HepG2 (cell line): ENCODE measurements at regions not wholly inside any gene's neighbourhood (a gene's known extent, or its start where the extent isn't known, plus 50 kb on each side); places are given as distances from the start of the nearest gene placed in this dataset.

Source experiments
- ATAC-seq: fragments of 200-7000 bp; cut with Tn5 transposase; 3 replicates; pipeline ENCODE4 v1.9.1; 2020; ENCODE audit warnings: mild to moderate bottlenecking, moderate library complexity
- BruUV-seq: library from RNA; stranded (reverse); fragments of 400-500 nt; replicated peaks from 2 replicates; lab custom pipeline; 2021; lab: Mats Ljungman, UMichigan
- CTCF ChIA-PET: fragments of 300-600 bp; formaldehyde crosslinking; extraction: SDS; loops from one replicate; lab custom pipeline; 2021; ENCODE audit warnings: low total read pairs, inconsistent platforms, low intra/inter-chr PET ratio; lab: Yijun Ruan, JAX
- POLR2A ChIA-PET: fragments of 350-600 bp; sonication (Branson Sonifier 250); formaldehyde crosslinking; loops from one replicate; lab custom pipeline; 2020; ENCODE audit warnings: antibody characterized with exemption, inconsistent platforms; lab: Yijun Ruan, JAX
- DNase-seq: peaks from one replicate; pipeline ENCODE4 v3.0.0-alpha.2; 2015; ENCODE audit warnings: low spot score
- FAIRE-seq: peaks from 3 replicates; lab custom pipeline; 2011; peaks lifted over from hg19 to GRCh38; lab: Jason Lieb, UNC
- H2AFZ ChIP-seq: one replicate; pipeline ENCODE4 v1.6.1; 2011; ENCODE audit warnings: low read length, inconsistent platforms
- H3K27ac ChIP-seq: fragments of 300-600 bp; 3 replicates; pipeline ENCODE4 v1.8.0; 2011; ENCODE audit warnings: mixed run types, mild to moderate bottlenecking, mixed read lengths, low read length, inconsistent platforms; ENCODE audit not compliant: insufficient read depth; ENCODE audit errors: extremely low read length
- H3K27me3 ChIP-seq, 2 experiments: fragments of 200-600 bp in 1 of 2; 2 replicates in 1 of 2; 3 replicates in 1 of 2; pipeline versions ENCODE4 v1.6.0 to v1.8.0; 2011; ENCODE audit warnings: low read length in 2 of 2, mild to moderate bottlenecking in 2 of 2, moderate library complexity in 2 of 2, inconsistent platforms in 1 of 2; ENCODE audit not compliant: insufficient read depth in 2 of 2, control insufficient read depth in 1 of 2
- H3K36me3 ChIP-seq, 2 experiments: fragments of 200-600 bp in 1 of 2; replicated peaks in 1 of 2; 2 replicates in 1 of 2; 3 replicates in 1 of 2; pipeline versions ENCODE4 v1.5.1 to v1.8.0; 2011; ENCODE audit warnings: low read length in 2 of 2, inconsistent platforms in 1 of 2; ENCODE audit not compliant: insufficient read depth in 2 of 2, control insufficient read depth in 1 of 2
- H3K4me1 ChIP-seq: 2 replicates; pipeline ENCODE4 v1.5.1; 2012; ENCODE audit warnings: low read length, inconsistent platforms; ENCODE audit not compliant: insufficient read depth
- H3K4me2 ChIP-seq: 2 replicates; pipeline ENCODE4 v1.6.0; 2011; ENCODE audit warnings: low read depth, low read length, inconsistent platforms
- H3K4me3 ChIP-seq, 3 experiments: fragments of 200-600 bp in 1 of 3; sonication (generic), shearing (Covaris generic) in 1 of 3; replicated peaks in 1 of 3; 2 replicates each; pipeline ENCODE4 v1.5.1; 2011 to 2016; ENCODE audit warnings: low read length in 3 of 3, inconsistent platforms in 2 of 3, low read depth in 2 of 3, mild to moderate bottlenecking in 2 of 3, control low read depth in 1 of 3, mixed read lengths in 1 of 3; ENCODE audit not compliant: insufficient read depth in 1 of 3
- H3K79me2 ChIP-seq: one replicate; pipeline ENCODE4 v1.6.1; 2011; ENCODE audit warnings: low read length, inconsistent platforms; ENCODE audit not compliant: insufficient read depth
- H3K9ac ChIP-seq: 2 replicates; pipeline ENCODE4 v1.6.0; 2011; ENCODE audit warnings: mild to moderate bottlenecking, low read depth, low read length, inconsistent platforms; ENCODE audit not compliant: insufficient read depth
- H3K9me3 ChIP-seq: 2 replicates; pipeline ENCODE4 v1.5.1; 2012; ENCODE audit warnings: mild to moderate bottlenecking, low read length
- H4K20me1 ChIP-seq: 2 replicates; pipeline ENCODE4 v1.6.0; 2011; ENCODE audit warnings: inconsistent platforms, mild to moderate bottlenecking, low read length, moderate library complexity; ENCODE audit not compliant: insufficient read depth
- CEBPB ChIP-seq: IDR thresholded peaks from 2 replicates; pipeline ENCODE4 v1.6.1; 2011; ENCODE audit warnings: low read depth, low read length, improper control_type of control experiment, borderline replicate concordance
- HDAC1 ChIP-seq: sonication (generic); formaldehyde crosslinking; IDR thresholded peaks from 2 replicates; pipeline ENCODE4 v1.5.1; 2020; ENCODE audit warnings: mild to moderate bottlenecking, missing genetic modification reagents
- RAD21 ChIP-seq: fragments of 450-650 bp; formaldehyde crosslinking; IDR thresholded peaks from 2 replicates; pipeline ENCODE4 v1.5.0; 2020; ENCODE audit warnings: mild to moderate bottlenecking
- ZNF274 ChIP-seq: sonication (generic); formaldehyde crosslinking; IDR thresholded peaks from 2 replicates; pipeline ENCODE4 v1.5.1; 2020; ENCODE audit warnings: mild to moderate bottlenecking, missing genetic modification reagents
- WGBS: methylation state at CpG from one replicate; pipeline ENCODE4 v1.1.6; 2017; ENCODE audit warnings: low lambda C conversion rate; 5-methylcytosine and 5-hydroxymethylcytosine counted together
- in situ Hi-C: cut with HindIII; loops from 2 replicates; pipeline ENCODE4 v1.10.0; 2017; ENCODE audit warnings: low pct_unique_long_range_greater_than_20kb; ENCODE audit not compliant: extremely low pct_ligation_motif_present
- intact Hi-C: fragments of 100-400 bp; cut with micrococcal nuclease; formaldehyde crosslinking; loops from one replicate; pipeline ENCODE4 v1.10.0; 2022; ENCODE audit not compliant: unreplicated experiment
- TF ChIP-seq, protein P1 (sequence below): sonication (generic); formaldehyde crosslinking; IDR thresholded peaks from 2 replicates; pipeline ENCODE4 v1.9.0; 2022; ENCODE audit warnings: low read depth, missing genetic modification reagents
- TF ChIP-seq, protein P2 (sequence below): sonication (generic); formaldehyde crosslinking; IDR thresholded peaks from 2 replicates; pipeline ENCODE4 v1.4.0; 2020; ENCODE audit warnings: mild to moderate bottlenecking, missing genetic modification reagents
- TF ChIP-seq, protein P3 (sequence below): sonication (generic); formaldehyde crosslinking; conservative IDR thresholded peaks from 2 replicates; pipeline ENCODE4 v1.4.0; 2020; ENCODE audit warnings: missing genetic modification reagents

DNA sequence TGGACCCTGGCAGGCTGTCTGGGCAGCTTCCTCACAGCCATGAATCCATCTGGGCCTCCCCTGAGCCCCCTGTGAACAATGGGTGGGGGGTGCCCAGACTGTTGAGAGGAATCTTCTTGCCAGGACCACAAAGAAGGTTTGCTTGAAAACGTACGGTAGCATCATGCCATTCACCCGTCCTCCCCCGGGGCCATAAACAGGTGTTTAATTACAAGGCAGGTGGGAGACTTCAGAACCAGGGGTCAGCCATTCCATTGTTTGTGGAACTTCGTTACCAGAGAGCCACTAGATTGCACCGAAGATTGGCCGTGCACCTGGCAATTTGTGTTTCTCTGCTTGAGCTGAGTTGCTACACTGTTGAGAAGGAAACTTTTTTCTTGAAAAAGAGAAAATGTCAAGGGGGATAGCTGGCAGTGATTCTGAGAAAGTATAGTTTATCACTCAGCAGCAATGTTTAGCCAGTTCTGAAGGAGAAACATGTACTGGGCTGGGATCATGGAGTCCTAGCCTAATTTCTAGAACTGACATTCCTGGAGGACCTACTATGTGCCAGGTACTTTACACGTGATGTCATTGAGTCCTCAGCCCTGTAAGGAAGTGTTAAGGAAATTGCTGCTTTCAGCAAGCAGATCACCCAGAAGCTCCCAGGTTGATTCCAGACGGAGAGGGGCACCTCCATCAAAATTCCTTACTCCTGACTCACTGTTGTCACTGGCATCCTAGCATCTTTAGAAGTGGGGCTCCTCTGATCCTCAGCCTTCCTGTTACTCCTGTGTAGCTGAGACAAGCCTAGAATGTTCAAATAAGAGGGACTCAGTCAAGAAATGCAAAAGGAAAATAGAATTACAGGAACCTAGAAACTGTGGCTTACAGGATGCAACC, 103.8 kb upstream of the UBE2E1 start (continued):
- TF ChIP-seq, protein P1, sequence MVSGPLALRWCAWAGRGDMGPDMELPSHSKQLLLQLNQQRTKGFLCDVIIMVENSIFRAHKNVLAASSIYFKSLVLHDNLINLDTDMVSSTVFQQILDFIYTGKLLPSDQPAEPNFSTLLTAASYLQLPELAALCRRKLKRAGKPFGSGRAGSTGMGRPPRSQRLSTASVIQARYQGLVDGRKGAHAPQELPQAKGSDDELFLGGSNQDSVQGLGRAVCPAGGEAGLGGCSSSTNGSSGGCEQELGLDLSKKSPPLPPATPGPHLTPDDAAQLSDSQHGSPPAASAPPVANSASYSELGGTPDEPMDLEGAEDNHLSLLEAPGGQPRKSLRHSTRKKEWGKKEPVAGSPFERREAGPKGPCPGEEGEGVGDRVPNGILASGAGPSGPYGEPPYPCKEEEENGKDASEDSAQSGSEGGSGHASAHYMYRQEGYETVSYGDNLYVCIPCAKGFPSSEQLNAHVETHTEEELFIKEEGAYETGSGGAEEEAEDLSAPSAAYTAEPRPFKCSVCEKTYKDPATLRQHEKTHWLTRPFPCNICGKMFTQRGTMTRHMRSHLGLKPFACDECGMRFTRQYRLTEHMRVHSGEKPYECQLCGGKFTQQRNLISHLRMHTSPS (CRISPR knock-in tag): no peak
- no peak for TF ChIP-seq HDAC1
- TF ChIP-seq, protein P2, sequence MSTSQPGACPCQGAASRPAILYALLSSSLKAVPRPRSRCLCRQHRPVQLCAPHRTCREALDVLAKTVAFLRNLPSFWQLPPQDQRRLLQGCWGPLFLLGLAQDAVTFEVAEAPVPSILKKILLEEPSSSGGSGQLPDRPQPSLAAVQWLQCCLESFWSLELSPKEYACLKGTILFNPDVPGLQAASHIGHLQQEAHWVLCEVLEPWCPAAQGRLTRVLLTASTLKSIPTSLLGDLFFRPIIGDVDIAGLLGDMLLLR (CRISPR knock-in tag): no peak
- TF ChIP-seq, protein P3, sequence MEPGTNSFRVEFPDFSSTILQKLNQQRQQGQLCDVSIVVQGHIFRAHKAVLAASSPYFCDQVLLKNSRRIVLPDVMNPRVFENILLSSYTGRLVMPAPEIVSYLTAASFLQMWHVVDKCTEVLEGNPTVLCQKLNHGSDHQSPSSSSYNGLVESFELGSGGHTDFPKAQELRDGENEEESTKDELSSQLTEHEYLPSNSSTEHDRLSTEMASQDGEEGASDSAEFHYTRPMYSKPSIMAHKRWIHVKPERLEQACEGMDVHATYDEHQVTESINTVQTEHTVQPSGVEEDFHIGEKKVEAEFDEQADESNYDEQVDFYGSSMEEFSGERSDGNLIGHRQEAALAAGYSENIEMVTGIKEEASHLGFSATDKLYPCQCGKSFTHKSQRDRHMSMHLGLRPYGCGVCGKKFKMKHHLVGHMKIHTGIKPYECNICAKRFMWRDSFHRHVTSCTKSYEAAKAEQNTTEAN: no peak
- TF ChIP-seq ZNF274: no peak

DNA sequence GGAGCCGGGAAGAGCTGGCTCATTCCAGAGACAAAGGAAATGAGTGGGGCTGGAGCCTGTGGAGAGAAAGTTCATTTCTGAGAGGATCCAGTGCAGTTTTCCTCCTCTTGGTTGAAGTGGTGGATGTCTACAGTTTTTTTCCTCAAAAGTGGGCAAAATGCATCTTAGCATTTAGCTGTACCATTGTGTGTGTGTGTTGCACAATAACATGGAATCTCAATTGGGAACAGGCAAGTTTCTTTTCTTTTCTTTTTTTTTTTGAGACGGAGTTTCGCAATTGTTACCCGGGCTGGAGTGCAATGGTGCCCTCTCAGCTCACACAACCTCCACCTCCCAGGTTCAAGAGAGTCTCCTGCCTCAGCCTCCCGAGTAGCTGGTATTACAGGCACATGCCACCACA, 101.5 kb upstream of the UBE2E1 start:
- Histone ChIP-seq H3K9me3 (no peaks in the 10 kb centered on the region), H3K4me2 (no peak overlapping the region), H3K4me1 (no peaks in the 10 kb centered on the region), H3K27ac (no peak overlapping the region), H3K9ac (no peak overlapping the region), H3K4me3 (no peak overlapping the region), H4K20me1 (no peaks in the 10 kb centered on the region), H3K79me2 (no peaks in the 10 kb centered on the region), H3K36me3 (no peaks in the 10 kb centered on the region), H2AFZ (no peak overlapping the region), H3K27me3 (no peaks in the 10 kb centered on the region; a peak in 1 of 5 replicates)
- ChIA-PET POLR2A (no interaction called here), CTCF (no interaction called here)
- no peak for TF ChIP-seq RAD21 (CRISPR knock-in tag)
- TF ChIP-seq CEBPB: peak; percentile 62
- in situ Hi-C loops (no loop called here), intact Hi-C loops (no loop called here)
- no TSS peak for BruUV-seq
- no peak for DNase-seq
- FAIRE-seq: no peak
- WGBS: 4% methylated on average over 5 of the region's 5 CpGs
- no peak for ATAC-seq
